Ascending aorta (tissue), 2 donors: ENCODE measurements at regions not wholly inside any gene's neighbourhood (a gene's known extent, or its start where the extent isn't known, plus 50 kb on each side); places are given as distances from the start of the nearest gene placed in this dataset.
"Not testable (repeated sequence)": the region's sequence is repeated elsewhere in the genome, so short reads cannot be mapped to it uniquely, and the experiment has no call there.

Source experiments
- DNase-seq, 2 donors: peaks; one replicate each; pipeline ENCODE4 v3.0.0-alpha.2; 2019; ENCODE audit warnings: low spot score in 2 of 2
- H3K27ac ChIP-seq, 2 donors: fragments of 200-600 bp; sonication (generic); one replicate each; pipeline ENCODE4 v1.5.1; 2016 to 2017; ENCODE audit warnings: mild to moderate bottlenecking in 1 of 2
- H3K27me3 ChIP-seq: fragments of 200-600 bp; sonication (generic); one replicate; pipeline ENCODE4 v1.5.1; 2017
- H3K36me3 ChIP-seq, 2 donors: fragments of 200-600 bp; sonication (generic); one replicate each; pipeline ENCODE4 v1.5.1; 2016
- H3K4me1 ChIP-seq, 2 donors: fragments of 200-600 bp; sonication (generic); one replicate each; pipeline ENCODE4 v1.5.1; 2016 to 2017; ENCODE audit warnings: mild to moderate bottlenecking in 1 of 2
- H3K4me3 ChIP-seq, 2 donors: fragments of 200-600 bp; sonication (generic); one replicate each; pipeline ENCODE4 v1.5.1; 2016 to 2017; ENCODE audit warnings: mild to moderate bottlenecking in 1 of 2
- H3K9me3 ChIP-seq, 2 donors: fragments of 200-600 bp; sonication (generic); one replicate each; pipeline ENCODE4 v1.5.1; 2016
- CTCF ChIP-seq, 3 experiments: fragments of 200-600 bp in 2 of 3; fragments of 450-650 bp in 1 of 3; sonication (generic) in 2 of 3; IDR thresholded peaks; one replicate each; pipeline ENCODE4 v1.5.1; 2016 to 2019; ENCODE audit warnings: antibody characterized with exemption in 3 of 3, mild to moderate bottlenecking in 1 of 3, moderate library complexity in 1 of 3
- intact Hi-C: fragments of 100-400 bp; cut with DNase I; formaldehyde crosslinking; loops from one replicate; pipeline ENCODE4 v1.15.1; 2023

- H3K4me1 ChIP-seq = no peaks in the 10 kb centered on the region
- no peaks in the 10 kb centered on the region for H3K27me3 ChIP-seq
- H3K27ac ChIP-seq = no peak overlapping the region
- no peak for DNase-seq
- H3K4me3 ChIP-seq = no peak overlapping the region
- intact Hi-C loops = no loop called here
- no peaks in the 10 kb centered on the region for H3K36me3 ChIP-seq
- no peak for TF ChIP-seq CTCF (IDR thresholded peaks at IDR 0.05)
- no peaks in the 10 kb centered on the region for H3K9me3 ChIP-seq
These were observed 82.5 kb upstream of the SEM1 start for GRCh38 chr7:96792115-96792514.

- Histone ChIP-seq H3K4me1 (no peaks in the 10 kb centered on the region), H3K36me3 (no peaks in the 10 kb centered on the region), H3K9me3 (no peaks in the 10 kb centered on the region), H3K27ac (no peak overlapping the region), H3K27me3 (no peaks in the 10 kb centered on the region), H3K4me3 (no peak overlapping the region)
- TF ChIP-seq CTCF (IDR thresholded peaks at IDR 0.05) = no peak
- no peak for DNase-seq
- intact Hi-C loops = no loop called here
These were observed 84.4 kb upstream of the SEM1 start for GRCh38 chr7:96794063-96794462.

GRCh38 chr7:96800122-96800521, 90.5 kb upstream of the SEM1 start:
- Histone ChIP-seq H3K36me3 (no peaks in the 10 kb centered on the region), H3K4me3 (no peak overlapping the region), H3K9me3 (no peaks in the 10 kb centered on the region), H3K27me3 (no peaks in the 10 kb centered on the region), H3K27ac (no peak overlapping the region), H3K4me1 (no peaks in the 10 kb centered on the region)
- DNase-seq = no peak
- TF ChIP-seq CTCF (IDR thresholded peaks at IDR 0.05) = no peak
- intact Hi-C loops = no loop called here

- H3K9me3 ChIP-seq = no peaks in the 10 kb centered on the region
- no peak overlapping the region for H3K27ac ChIP-seq
- no peak overlapping the region for H3K4me3 ChIP-seq
- no peaks in the 10 kb centered on the region for H3K4me1 ChIP-seq
- H3K27me3 ChIP-seq = no peaks in the 10 kb centered on the region
- DNase-seq = no peak
- no peaks in the 10 kb centered on the region for H3K36me3 ChIP-seq
- intact Hi-C loops = no loop called here
- no peak for TF ChIP-seq CTCF (IDR thresholded peaks at IDR 0.05)
These were observed 91.2 kb upstream of the SEM1 start for GRCh38 chr7:96800824-96801223.

GRCh38 chr7:96819111-96819700, 109.6 kb upstream of the SEM1 start:
- H3K36me3 ChIP-seq = no peaks in the 10 kb centered on the region
- DNase-seq = no peak
- intact Hi-C loops = no loop called here

GRCh38 chr7:96821131-96821530, 111.5 kb upstream of the SEM1 start:
- H3K27ac ChIP-seq, H3K4me3 ChIP-seq, H3K36me3 ChIP-seq, H3K9me3 ChIP-seq, DNase-seq, H3K4me1 ChIP-seq, H3K27me3 ChIP-seq, intact Hi-C loops: not testable (repeated sequence)

More at GRCh38 chr7:96819111-96819700, 109.6 kb upstream of the SEM1 start:
- Histone ChIP-seq H3K4me3 (no peak overlapping the region), H3K27me3 (no peaks in the 10 kb centered on the region), H3K9me3 (no peaks in the 10 kb centered on the region), H3K4me1 (no peaks in the 10 kb centered on the region), H3K27ac (no peak overlapping the region)
- TF ChIP-seq CTCF (IDR thresholded peaks at IDR 0.05) = no peak
